ENCODE measurements at regions not wholly inside any gene's neighbourhood (a gene's known extent, or its start where the extent isn't known, plus 50 kb on each side); places are given as distances from the start of the nearest gene placed in this dataset.

DNA sequence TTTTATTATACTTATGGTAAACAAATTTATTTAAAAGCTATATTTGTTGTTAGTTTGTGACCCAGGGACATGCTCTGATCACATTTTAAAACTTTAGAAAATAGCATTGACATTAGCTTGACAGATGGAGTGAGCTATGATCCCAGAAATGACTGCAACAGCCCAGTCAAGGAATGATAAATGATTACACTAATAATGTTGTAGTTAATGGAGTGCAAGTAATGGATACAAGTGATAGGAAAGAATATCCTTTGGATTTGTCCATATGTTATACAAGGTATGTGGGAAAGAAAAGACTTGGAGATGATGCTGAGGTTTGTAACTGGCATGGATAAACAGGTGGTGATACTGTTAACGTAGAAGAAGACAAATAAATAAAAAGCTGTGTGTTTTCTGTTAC lies 1908.7 kb downstream of the MRPL39 start:
- TF ChIP-seq, protein P1, sequence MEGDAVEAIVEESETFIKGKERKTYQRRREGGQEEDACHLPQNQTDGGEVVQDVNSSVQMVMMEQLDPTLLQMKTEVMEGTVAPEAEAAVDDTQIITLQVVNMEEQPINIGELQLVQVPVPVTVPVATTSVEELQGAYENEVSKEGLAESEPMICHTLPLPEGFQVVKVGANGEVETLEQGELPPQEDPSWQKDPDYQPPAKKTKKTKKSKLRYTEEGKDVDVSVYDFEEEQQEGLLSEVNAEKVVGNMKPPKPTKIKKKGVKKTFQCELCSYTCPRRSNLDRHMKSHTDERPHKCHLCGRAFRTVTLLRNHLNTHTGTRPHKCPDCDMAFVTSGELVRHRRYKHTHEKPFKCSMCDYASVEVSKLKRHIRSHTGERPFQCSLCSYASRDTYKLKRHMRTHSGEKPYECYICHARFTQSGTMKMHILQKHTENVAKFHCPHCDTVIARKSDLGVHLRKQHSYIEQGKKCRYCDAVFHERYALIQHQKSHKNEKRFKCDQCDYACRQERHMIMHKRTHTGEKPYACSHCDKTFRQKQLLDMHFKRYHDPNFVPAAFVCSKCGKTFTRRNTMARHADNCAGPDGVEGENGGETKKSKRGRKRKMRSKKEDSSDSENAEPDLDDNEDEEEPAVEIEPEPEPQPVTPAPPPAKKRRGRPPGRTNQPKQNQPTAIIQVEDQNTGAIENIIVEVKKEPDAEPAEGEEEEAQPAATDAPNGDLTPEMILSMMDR (IDR thresholded peaks at IDR 0.05), result no peak
- no peak for TF ChIP-seq EZH2 (IDR thresholded peaks at IDR 0.05; ENCODE audit: borderline replicate concordance, insufficient read depth, low read depth, low read length, poor library complexity, severe bottlenecking)

Data from B cell (primary cell).